PFSK-1 (cell line): ENCODE measurements at regions not wholly inside any gene's neighbourhood (a gene's known extent, or its start where the extent isn't known, plus 50 kb on each side); places are given as distances from the start of the nearest gene placed in this dataset.

Experiments
- FOXP2 ChIP-seq: optimal IDR thresholded peaks from 2 replicates; pipeline ENCODE3; 2011; ENCODE audit warnings: borderline replicate concordance, control low read depth, inconsistent platforms; ENCODE audit not compliant: insufficient read depth; ENCODE audit errors: extremely low read length, extremely low read depth
- POLR2AphosphoS5 ChIP-seq: IDR thresholded peaks from 2 replicates; pipeline ENCODE4 v1.6.1; 2012; ENCODE audit warnings: low read depth, mild to moderate bottlenecking, control low read depth, low read length, moderate library complexity
- REST ChIP-seq, 2 experiments: IDR thresholded peaks; 2 replicates each; pipeline versions ENCODE4 v1.6.1 to v1.8.0; 2011 to 2012; ENCODE audit warnings: low read depth in 2 of 2, low read length in 2 of 2, control low read depth in 1 of 2, inconsistent platforms in 1 of 2, mild to moderate bottlenecking in 1 of 2, moderate library complexity in 1 of 2; ENCODE audit not compliant: insufficient read depth in 1 of 2
- SIN3A ChIP-seq: IDR thresholded peaks from 2 replicates; pipeline ENCODE4 v1.6.1; 2012; ENCODE audit warnings: mild to moderate bottlenecking, low read length, moderate library complexity, borderline replicate concordance; ENCODE audit not compliant: insufficient read depth
- TAF1 ChIP-seq: IDR thresholded peaks from 2 replicates; pipeline ENCODE4 v1.6.1; 2012; ENCODE audit warnings: low read length, control low read depth, borderline replicate concordance; ENCODE audit not compliant: insufficient read depth

GRCh38 chr9:29475471-29475870, 1902.2 kb upstream of the C9orf72 start:
- TF ChIP-seq POLR2AphosphoS5, result no peak
- TF ChIP-seq FOXP2, result no peak
- TF ChIP-seq REST (IDR thresholded peaks at IDR 0.05; ENCODE audit: insufficient read depth in 1 of 2, low read depth in 2 of 2, low read length in 2 of 2), result no peak
- no peak for TF ChIP-seq SIN3A
- TF ChIP-seq TAF1, result no peak

GRCh38 chr9:29511680-29512079, 1938.4 kb upstream of the C9orf72 start:
- no peak for TF ChIP-seq REST (IDR thresholded peaks at IDR 0.05; ENCODE audit: insufficient read depth in 1 of 2, low read depth in 2 of 2, low read length in 2 of 2)
- TF ChIP-seq SIN3A, result no peak
- TF ChIP-seq POLR2AphosphoS5, result no peak
- TF ChIP-seq TAF1, result no peak
- TF ChIP-seq FOXP2, result no peak

- no peak for TF ChIP-seq REST (IDR thresholded peaks at IDR 0.05; ENCODE audit: insufficient read depth in 1 of 2, low read depth in 2 of 2, low read length in 2 of 2)
- TF ChIP-seq SIN3A, result no peak
- TF ChIP-seq TAF1, result no peak
- TF ChIP-seq POLR2AphosphoS5, result no peak
Observed at GRCh38 chr9:29514336-29514735, 1941.1 kb upstream of the C9orf72 start.

- no peak for TF ChIP-seq REST (IDR thresholded peaks at IDR 0.05; ENCODE audit: insufficient read depth in 1 of 2, low read depth in 2 of 2, low read length in 2 of 2)
- no peak for TF ChIP-seq FOXP2
- TF ChIP-seq SIN3A, result no peak
- no peak for TF ChIP-seq POLR2AphosphoS5
- no peak for TF ChIP-seq TAF1
Observed at GRCh38 chr9:29514862-29515261, 1941.6 kb upstream of the C9orf72 start.

- TF ChIP-seq FOXP2 (no peak), TAF1 (no peak), SIN3A (no peak), POLR2AphosphoS5 (no peak), REST (IDR thresholded peaks at IDR 0.05; ENCODE audit: insufficient read depth in 1 of 2, low read depth in 2 of 2, low read length in 2 of 2) (no peak)
Observed at GRCh38 chr9:29548436-29548835, 1975.2 kb upstream of the C9orf72 start.
